H9 (cell line): ENCODE measurements at regions not wholly inside any gene's neighbourhood (a gene's known extent, or its start where the extent isn't known, plus 50 kb on each side); places are given as distances from the start of the nearest gene placed in this dataset.

Source experiments
- DNase-seq: peaks from one replicate; pipeline ENCODE4 v3.0.0-alpha.2; 2017
- H2AFZ ChIP-seq: one replicate; pipeline ENCODE4 v1.6.1; 2013; ENCODE audit warnings: mild to moderate bottlenecking, low read length, control low read depth, moderate library complexity
- H2AK5ac ChIP-seq: 2 replicates; pipeline ENCODE4 v1.6.1; 2013; ENCODE audit warnings: low read length, control low read depth, mixed read lengths; ENCODE audit not compliant: insufficient read length
- H2BK120ac ChIP-seq: one replicate; pipeline ENCODE4 v1.6.1; 2013; ENCODE audit warnings: low read depth, mild to moderate bottlenecking, low read length, control low read depth, inconsistent platforms; ENCODE audit not compliant: poor library complexity, severe bottlenecking
- H2BK12ac ChIP-seq: 2 replicates; pipeline ENCODE4 v1.6.1; 2013; ENCODE audit warnings: low read length, control low read depth, mixed read lengths, low read depth; ENCODE audit not compliant: insufficient read length
- H2BK15ac ChIP-seq: 2 replicates; pipeline ENCODE4 v1.6.1; 2013; ENCODE audit warnings: low read depth, low read length, control low read depth
- H2BK20ac ChIP-seq: one replicate; pipeline ENCODE4 v1.6.1; 2013; ENCODE audit warnings: low read depth, mild to moderate bottlenecking, low read length, control low read depth, inconsistent platforms; ENCODE audit not compliant: poor library complexity, severe bottlenecking
- H2BK5ac ChIP-seq: 2 replicates; pipeline ENCODE4 v1.6.1; 2013; ENCODE audit warnings: low read length, control low read depth, mixed read lengths; ENCODE audit not compliant: insufficient read length
- H3K14ac ChIP-seq: 2 replicates; pipeline ENCODE4 v1.6.1; 2013; ENCODE audit warnings: low read length, control low read depth; ENCODE audit not compliant: insufficient read depth
- H3K18ac ChIP-seq: 2 replicates; pipeline ENCODE4 v1.6.1; 2013; ENCODE audit warnings: low read depth, mild to moderate bottlenecking, mixed read lengths, low read length, control low read depth; ENCODE audit not compliant: insufficient read length
- H3K23ac ChIP-seq: 2 replicates; pipeline ENCODE4 v1.6.1; 2013; ENCODE audit warnings: low read length, control low read depth, mixed read lengths, low read depth; ENCODE audit not compliant: insufficient read length
- H3K23me2 ChIP-seq: 2 replicates; pipeline ENCODE4 v1.6.1; 2013; ENCODE audit warnings: low read depth, mild to moderate bottlenecking, mixed read lengths, low read length, control low read depth; ENCODE audit not compliant: insufficient read length, poor library complexity, severe bottlenecking
- H3K27ac ChIP-seq: 2 replicates; pipeline ENCODE4 v1.5.1; 2013; ENCODE audit warnings: low read length, control low read depth, mixed read lengths, low read depth; ENCODE audit not compliant: insufficient read length
- H3K27me3 ChIP-seq: 2 replicates; pipeline ENCODE4 v1.6.1; 2013; ENCODE audit warnings: low read length, control low read depth, inconsistent platforms; ENCODE audit not compliant: insufficient read depth
- H3K4ac ChIP-seq: 2 replicates; pipeline ENCODE4 v1.6.1; 2013; ENCODE audit warnings: low read depth, mild to moderate bottlenecking, control low read depth, inconsistent platforms, low read length, moderate library complexity
- H3K4me1 ChIP-seq: 2 replicates; pipeline ENCODE4 v1.6.1; 2013; ENCODE audit warnings: low read length, control low read depth, inconsistent platforms; ENCODE audit not compliant: insufficient read depth
- H3K4me2 ChIP-seq: 2 replicates; pipeline ENCODE4 v1.6.1; 2013; ENCODE audit warnings: low read length, control low read depth, mixed read lengths; ENCODE audit not compliant: insufficient read length, insufficient read depth
- H3K56ac ChIP-seq: 2 replicates; pipeline ENCODE4 v1.6.1; 2013; ENCODE audit warnings: low read depth, mild to moderate bottlenecking, mixed read lengths, low read length, control low read depth; ENCODE audit not compliant: insufficient read length
- H3K79me1 ChIP-seq: 2 replicates; pipeline ENCODE4 v1.6.1; 2013; ENCODE audit warnings: low read depth, mild to moderate bottlenecking, moderate library complexity, low read length, control low read depth, inconsistent platforms; ENCODE audit not compliant: insufficient read depth, poor library complexity, severe bottlenecking
- H3K79me2 ChIP-seq: 2 replicates; pipeline ENCODE4 v1.6.1; 2013; ENCODE audit warnings: low read length, control low read depth, inconsistent platforms; ENCODE audit not compliant: insufficient read depth
- H3K9ac ChIP-seq: 2 replicates; pipeline ENCODE4 v1.6.1; 2013; ENCODE audit warnings: low read length, control low read depth, mixed read lengths; ENCODE audit not compliant: insufficient read length; ENCODE audit errors: extremely low read depth
- H3K9me3 ChIP-seq: one replicate; pipeline ENCODE4 v1.6.1; 2013; ENCODE audit warnings: low read depth, low read length, inconsistent platforms; ENCODE audit not compliant: control insufficient read depth
- H3T11ph ChIP-seq: one replicate; pipeline ENCODE4 v1.6.1; 2013; ENCODE audit warnings: mild to moderate bottlenecking, low read length, control low read depth, inconsistent platforms
- H4K20me1 ChIP-seq: one replicate; pipeline ENCODE4 v1.6.1; 2013; ENCODE audit not compliant: control insufficient read depth, insufficient read length, insufficient read depth
- H4K5ac ChIP-seq: 2 replicates; pipeline ENCODE4 v1.6.1; 2013; ENCODE audit warnings: low read depth, mild to moderate bottlenecking, mixed read lengths, low read length, control low read depth; ENCODE audit not compliant: insufficient read length
- H4K8ac ChIP-seq: replicated peaks from 2 replicates; pipeline ENCODE4 v1.6.1; 2013; ENCODE audit warnings: low read length, control low read depth, mixed read lengths, low read depth; ENCODE audit not compliant: insufficient read length
- H4K91ac ChIP-seq: 2 replicates; pipeline ENCODE4 v1.6.1; 2013; ENCODE audit warnings: low read depth, mild to moderate bottlenecking, moderate library complexity, mixed read lengths, low read length, control low read depth; ENCODE audit not compliant: insufficient read length
- H3K27ac Mint-ChIP-seq, 3 experiments: 2 replicates in 2 of 3; 3 replicates in 1 of 3; pipeline ENCODE4 v1.8.0; 2020 to 2021; ENCODE audit warnings: mixed read lengths in 3 of 3, mild to moderate bottlenecking in 1 of 3, moderate library complexity in 1 of 3
- H3K27me3 Mint-ChIP-seq: 2 replicates; pipeline ENCODE4 v1.8.0; 2021; ENCODE audit warnings: low read depth, mild to moderate bottlenecking, moderate library complexity, mixed read lengths
- H3K36me3 Mint-ChIP-seq, 3 experiments: 2 replicates in 2 of 3; 3 replicates in 1 of 3; pipeline ENCODE4 v1.8.0; 2020 to 2021; ENCODE audit warnings: low read depth in 3 of 3, mixed read lengths in 3 of 3; ENCODE audit not compliant: insufficient read depth in 1 of 3
- H3K4me1 Mint-ChIP-seq, 2 experiments: 2 replicates each; pipeline ENCODE4 v1.8.0; 2020; ENCODE audit warnings: mixed read lengths in 2 of 2
- H3K4me3 Mint-ChIP-seq, 2 experiments: 2 replicates in 1 of 2; 3 replicates in 1 of 2; pipeline ENCODE4 v1.8.0; 2020 to 2021; ENCODE audit warnings: mild to moderate bottlenecking in 2 of 2, mixed read lengths in 2 of 2, moderate library complexity in 1 of 2
- H3K9me3 Mint-ChIP-seq, 2 experiments: 2 replicates in 1 of 2; 3 replicates in 1 of 2; pipeline ENCODE4 v1.8.0; 2020; ENCODE audit warnings: mild to moderate bottlenecking in 2 of 2, mixed read lengths in 2 of 2, moderate library complexity in 1 of 2
- CTCF ChIP-seq: fragments of 200-600 bp; sonication (generic); conservative IDR thresholded peaks from 3 replicates; pipeline ENCODE4 v1.8.0; 2021; ENCODE audit warnings: antibody characterized with exemption, mild to moderate bottlenecking
- WGBS: extraction: QIAGEN DNeasy Blood & Tissue Kit; methylation state at CpG from one replicate; pipeline ENCODE4 v1.1.7; 2013; ENCODE audit warnings: missing lambda C conversion rate, low lambda C conversion rate, mixed read lengths; ENCODE audit not compliant: insufficient read length; ENCODE audit errors: extremely low coverage; 5-methylcytosine and 5-hydroxymethylcytosine counted together

- H3T11ph ChIP-seq: no peak overlapping the region
- H2BK15ac ChIP-seq: no peak overlapping the region
- Mint-ChIP-seq H3K4me3 (no peak overlapping the region), H3K4me1 (no peaks in the 10 kb centered on the region), H3K9me3 (peaks cover 23 to 28% of the 10 kb centered on the region in 2 experiments), H3K27me3 (peaks cover 3% of the 10 kb centered on the region), H3K36me3 (peaks cover 0 to 13% (median 11%) of the 10 kb centered on the region in 3 experiments; a peak in 5 of 7 replicates), H3K27ac (no peak overlapping the region; a peak in 1 of 7 replicates)
- no peak overlapping the region for H3K23ac ChIP-seq
- no peak overlapping the region for H2BK5ac ChIP-seq
- H3K4ac ChIP-seq: no peak overlapping the region
- no peak overlapping the region for H3K4me2 ChIP-seq
- H3K9me3 ChIP-seq: peaks cover 6% of the 10 kb centered on the region
- no peak for DNase-seq
- H4K8ac ChIP-seq: no peak overlapping the region
- no CpG with 5 or more reads among the region's 15 CpGs for WGBS
- no peak overlapping the region for H2AK5ac ChIP-seq
- H2BK120ac ChIP-seq: no peak overlapping the region
- H3K79me2 ChIP-seq: no peaks in the 10 kb centered on the region
- no peaks in the 10 kb centered on the region for H3K79me1 ChIP-seq
- TF ChIP-seq CTCF: no peak
- H3K27ac ChIP-seq: no peak overlapping the region
- H3K9ac ChIP-seq: no peak overlapping the region
- H2BK12ac ChIP-seq: no peak overlapping the region
- H3K56ac ChIP-seq: no peak overlapping the region
- H3K23me2 ChIP-seq: no peaks in the 10 kb centered on the region
- no peaks in the 10 kb centered on the region for H3K27me3 ChIP-seq
- no peak overlapping the region for H4K5ac ChIP-seq
- no peak overlapping the region for H4K91ac ChIP-seq
- H4K20me1 ChIP-seq: no peaks in the 10 kb centered on the region
- no peak overlapping the region for H2BK20ac ChIP-seq
- H3K18ac ChIP-seq: no peak overlapping the region
- H3K4me1 ChIP-seq: no peaks in the 10 kb centered on the region
- no peak overlapping the region for H3K14ac ChIP-seq
- H2AFZ ChIP-seq: no peak overlapping the region
These were observed 444.2 kb downstream of the EIPR1 start for GRCh38 chr2:2933426-2933825.
